SHP77 (cell line): ENCODE measurements at regions not wholly inside any gene's neighbourhood (a gene's known extent, or its start where the extent isn't known, plus 50 kb on each side); places are given as distances from the start of the nearest gene placed in this dataset.
"Not testable (repeated sequence)": the region's sequence is repeated elsewhere in the genome, so short reads cannot be mapped to it uniquely, and the experiment has no call there.

Experiments
- DNase-seq, 2 experiments: peaks; one replicate each; lab custom pipeline; 2025; lab: John Stamatoyannopoulos, UW

DNA sequence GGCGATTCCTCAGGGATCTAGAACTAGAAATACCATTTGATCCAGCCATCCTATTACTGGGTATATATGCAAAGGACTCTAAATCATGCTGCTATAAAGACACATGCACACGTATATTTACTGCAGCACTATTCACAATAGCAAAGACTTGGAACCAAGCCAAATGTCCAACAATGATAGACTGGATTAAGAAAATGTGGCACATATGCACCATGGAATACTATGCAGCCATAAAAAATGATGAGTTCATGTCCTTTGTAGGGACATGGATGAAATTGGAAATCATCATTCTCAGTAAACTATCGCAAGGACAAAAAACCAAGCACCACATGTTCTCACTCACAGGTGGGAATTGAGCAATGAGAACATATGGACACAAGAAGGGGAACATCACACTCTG, 93.1 kb upstream of the NT5E start:
- DNase-seq = not testable (repeated sequence)

DNA sequence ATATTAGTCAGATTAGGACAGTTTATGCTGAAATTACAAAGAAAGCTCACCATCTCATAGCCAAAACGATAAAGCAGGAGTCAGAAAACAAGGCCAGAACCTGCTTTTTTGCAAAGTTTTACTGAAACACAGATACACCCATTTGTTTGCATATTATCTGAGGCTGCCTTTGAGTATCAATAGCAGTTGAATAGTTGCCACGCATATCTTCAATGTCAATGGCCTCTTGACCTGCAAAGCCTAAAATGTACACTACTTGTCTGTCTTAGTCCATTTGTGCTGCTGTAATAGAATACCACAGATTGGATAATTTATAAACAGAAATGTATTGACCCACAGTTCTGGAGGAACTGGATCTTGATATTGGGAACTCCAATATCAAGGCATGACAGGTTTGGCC, 94.1 kb upstream of the NT5E start:
- DNase-seq = no peak

DNA sequence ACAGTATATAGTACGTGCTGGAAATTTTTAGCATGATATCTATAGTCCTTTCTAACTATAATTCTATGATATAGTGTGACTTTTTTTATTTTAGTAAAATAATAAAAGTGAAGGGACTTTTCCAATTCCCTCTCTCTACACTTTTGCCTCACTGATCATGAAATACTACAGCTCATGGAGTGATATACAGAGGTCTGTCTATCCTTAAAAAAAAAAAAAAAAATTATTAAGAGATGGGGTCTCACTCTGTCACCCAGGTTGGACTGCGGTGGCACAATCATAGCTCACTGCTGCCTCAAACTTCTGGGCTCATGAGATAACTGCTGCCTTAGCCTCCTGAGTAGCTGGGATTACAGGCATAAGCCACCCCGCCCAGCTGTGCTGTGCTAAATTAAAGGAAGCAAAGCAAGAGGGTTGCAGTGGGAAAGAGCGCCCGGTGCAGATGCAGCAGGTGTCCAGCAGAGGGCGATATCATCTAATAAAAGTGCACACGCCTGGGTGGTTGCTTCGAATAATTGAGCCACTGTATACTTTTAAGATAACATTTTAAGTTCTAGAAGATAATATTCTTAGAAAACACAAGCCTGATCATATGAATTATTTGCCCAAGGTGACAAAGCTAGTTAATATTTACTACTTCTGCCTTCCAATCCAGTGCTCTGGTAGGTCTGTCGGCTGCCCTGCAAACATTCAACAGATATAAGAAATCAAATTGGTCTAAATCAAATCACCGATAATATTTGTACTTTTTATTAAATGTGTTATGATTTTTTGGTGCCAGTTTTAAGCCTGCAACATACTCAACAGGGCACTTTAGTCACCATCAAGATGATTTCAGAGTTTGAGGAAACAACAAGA, 94.9 kb upstream of the NT5E start:
- DNase-seq = peak; percentile 20 to 56

DNA sequence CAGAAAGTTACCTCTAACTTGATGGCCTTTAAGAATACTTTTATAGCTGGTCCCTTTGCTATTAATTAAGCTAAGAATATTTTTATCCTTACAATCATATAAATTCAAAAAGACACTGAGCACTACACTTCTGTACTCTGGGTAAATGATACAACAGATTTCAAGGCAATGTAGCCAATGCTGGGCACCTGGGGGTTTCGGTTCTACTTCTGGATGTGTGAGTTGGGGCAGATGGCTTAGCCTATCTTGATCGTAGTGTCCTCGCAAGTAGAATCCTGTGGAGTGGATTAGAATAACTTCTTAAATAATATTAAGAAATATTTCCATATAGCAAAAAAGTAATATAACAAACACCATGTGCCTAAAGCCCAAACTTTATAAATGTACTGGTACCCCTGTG, 96.9 kb upstream of the NT5E start:
- no peak for DNase-seq

DNA sequence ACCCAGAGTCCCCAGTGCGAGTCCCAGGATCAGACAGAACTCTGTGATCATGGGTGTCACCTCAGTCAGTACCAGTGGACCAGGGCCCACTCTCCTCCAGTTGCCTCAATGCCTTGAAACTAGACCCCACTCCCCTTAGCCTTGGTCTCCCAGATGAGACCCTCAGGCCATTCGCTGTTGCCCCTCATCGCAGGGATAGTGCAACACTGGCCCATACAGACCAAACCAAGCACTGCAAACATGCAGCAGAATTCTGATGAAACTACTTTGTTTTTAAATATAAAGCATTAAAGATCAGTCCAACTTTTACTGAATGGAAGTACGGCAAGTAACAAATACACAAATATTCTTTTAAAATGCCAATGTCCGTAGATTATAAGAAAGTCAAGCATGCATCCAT, 101.2 kb upstream of the NT5E start:
- no peak for DNase-seq

DNA sequence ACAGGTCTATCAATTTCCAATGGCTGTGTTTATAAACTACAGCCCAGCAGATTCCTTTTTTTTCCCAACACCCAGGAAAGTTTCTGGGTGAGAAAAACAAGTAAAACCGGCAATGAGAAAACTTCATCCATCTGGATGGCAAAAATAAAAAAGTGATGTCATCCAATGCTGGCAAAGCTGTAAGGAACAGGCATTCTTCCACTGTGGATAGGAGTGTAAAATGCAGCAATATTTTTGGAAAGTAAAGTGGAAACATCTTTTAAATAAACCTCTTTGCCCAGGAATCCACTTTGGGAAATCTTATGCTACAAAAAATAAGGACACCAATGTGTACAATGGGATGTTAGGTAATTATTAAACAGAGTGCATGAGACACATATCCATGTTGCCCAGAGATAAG, 102.1 kb upstream of the NT5E start:
- no peak for DNase-seq

DNA sequence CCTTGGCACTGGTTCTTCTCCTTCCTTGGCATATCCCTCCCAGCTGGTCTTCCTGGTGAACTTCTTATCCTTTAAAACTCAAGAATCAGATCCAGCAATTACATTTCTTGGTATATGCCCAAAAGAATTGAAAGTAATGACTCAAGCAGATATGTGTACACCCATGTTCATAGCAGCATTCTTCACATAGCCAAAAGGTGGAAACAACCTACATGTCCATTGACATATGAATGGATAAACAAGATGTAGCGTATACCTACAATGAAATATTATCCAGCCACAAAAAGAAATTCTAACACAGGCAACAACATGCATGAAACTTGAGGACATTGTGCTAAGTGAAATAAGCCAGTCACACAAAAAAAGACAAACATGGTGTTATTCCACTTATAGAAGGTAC, 103.7 kb upstream of the NT5E start:
- no peak for DNase-seq

DNA sequence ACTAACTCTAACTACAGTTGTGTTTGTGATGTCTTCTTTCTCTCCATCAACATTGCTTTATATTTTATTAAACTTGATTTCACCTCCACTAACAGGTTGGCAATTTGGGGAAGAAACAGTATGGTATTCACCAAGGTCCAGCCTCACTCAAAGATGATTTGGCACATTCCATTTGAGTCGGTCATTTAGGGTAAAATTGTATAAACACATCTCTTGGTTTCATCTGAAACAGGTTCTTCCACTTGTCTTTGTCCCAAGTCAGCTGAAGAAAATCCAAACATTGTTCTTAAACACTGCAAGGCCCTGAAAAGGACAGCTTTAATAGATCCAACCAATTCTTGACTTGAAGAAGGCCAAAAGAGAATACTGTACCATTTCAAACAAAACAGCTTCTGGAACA, 104.9 kb upstream of the NT5E start:
- DNase-seq = no peak

DNA sequence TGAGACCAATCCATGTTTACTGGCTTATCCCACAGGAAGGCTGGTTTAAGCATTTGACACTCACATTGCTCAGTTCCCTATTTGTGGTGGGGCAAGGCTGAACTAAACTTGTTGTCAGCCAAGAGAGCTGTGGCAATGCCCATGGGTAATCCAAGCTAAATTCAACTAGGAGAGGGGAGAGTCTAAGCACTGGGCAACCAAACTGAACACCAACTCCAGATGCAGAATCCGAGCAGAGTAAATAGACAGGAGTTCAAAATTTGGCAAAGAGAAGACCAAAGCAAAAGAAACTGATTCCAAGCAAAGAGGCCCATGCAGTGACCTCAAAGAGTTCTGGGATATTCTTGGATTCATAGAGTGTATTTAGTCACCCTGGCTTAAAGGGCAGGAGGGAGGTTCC, 106.5 kb upstream of the NT5E start:
- DNase-seq = no peak

DNA sequence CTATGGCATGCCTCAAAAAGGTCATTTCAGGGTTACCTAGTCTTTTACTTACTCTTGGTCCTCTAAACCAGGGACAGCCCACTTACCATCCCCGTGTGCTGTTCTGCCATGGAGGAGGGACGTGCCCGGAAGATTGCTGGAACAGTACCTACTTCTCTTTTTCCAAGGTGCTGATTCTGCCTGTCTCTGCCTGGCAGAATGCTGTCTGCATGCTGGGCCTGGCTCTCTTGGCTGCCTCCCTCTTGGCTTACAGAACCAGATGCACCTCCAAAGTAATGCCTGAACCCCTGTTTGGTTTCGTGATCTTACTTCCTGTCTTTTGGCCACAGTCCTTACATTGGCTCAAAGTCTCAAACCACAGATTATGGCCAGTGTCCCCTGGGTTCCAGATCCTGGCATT, 120.7 kb upstream of the NT5E start:
- no peak for DNase-seq

DNA sequence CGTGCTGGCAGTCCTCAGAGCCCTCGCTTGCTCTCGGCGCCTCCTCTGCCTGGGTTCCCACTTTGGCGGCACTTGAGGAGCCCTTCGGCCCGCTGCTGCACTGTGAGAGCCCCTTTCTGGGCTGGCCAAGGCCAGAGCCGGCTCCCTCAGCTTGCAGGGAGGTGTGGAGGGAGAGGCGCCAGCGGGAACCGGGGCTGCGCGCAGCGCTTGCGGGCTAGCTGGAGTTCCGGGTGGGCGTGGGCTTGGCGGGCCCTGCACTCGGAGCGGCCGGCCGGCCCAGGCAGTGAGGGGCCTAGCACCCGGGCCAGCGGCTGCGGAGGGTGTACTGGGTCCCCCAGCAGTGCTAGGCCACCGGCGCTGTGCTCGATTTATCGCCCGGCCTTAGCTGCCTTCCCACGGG, 124.1 kb upstream of the NT5E start:
- DNase-seq = not testable (repeated sequence)

DNA sequence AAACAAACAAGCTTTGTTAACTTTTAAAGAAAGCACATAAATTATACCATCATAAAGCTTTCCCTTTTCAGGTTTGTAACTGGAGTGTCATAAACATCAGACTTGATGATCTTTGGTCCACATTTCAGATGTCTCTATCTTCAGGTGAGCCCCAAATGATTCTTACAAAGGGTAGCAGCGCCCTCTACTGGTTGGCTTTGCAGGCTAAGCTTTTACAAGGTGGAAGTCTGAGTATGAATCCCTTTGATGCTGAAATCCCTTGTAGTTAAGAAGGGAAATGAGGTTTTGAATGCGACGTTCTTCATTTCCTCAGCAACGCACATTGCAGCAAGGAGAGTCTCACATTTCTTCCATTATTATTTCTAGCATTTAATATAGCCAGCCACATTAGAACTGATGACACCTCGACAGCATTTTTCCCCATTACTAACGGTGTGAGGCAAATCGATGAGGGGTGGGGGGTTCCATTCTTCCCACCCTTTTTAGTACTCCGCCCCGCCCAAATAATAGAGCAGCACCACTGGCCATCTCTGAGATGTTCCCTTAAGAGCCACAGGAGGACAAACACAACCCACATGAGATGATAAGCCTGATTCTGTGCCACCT, 126.3 kb upstream of the NT5E start:
- peak; percentile 66 to 70 for DNase-seq

DNA sequence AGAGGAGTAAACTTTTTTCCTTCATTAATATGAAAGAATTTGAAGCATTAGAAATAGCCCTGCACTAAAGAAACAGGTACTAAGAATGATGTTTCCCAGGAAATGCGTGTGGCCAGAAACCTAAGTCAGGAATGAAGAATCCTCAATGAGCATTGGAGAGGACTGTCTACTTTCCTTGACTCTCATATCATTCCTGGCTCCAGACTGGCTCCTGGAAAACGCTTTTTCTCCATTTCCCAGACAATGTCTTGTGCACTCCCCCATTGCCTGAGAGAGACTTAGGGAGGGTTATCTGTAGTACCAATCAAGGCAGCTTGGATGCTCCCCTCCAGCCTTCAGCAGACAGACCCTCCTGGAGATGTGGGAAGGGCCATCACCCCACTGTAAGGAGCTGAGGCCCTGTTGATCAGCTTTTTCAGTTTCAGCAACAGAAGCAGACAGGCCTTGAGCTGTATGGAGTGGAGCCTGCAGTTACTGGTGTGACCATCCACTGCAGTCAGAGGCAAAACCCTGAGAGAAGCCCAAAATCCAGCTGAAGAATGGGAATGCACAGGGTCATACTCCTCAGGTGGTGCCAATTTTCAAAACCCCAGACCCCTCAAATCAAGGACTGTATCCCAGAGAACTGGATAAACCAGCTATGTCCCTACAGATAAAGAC, 127.3 kb upstream of the NT5E start:
- no peak for DNase-seq

DNA sequence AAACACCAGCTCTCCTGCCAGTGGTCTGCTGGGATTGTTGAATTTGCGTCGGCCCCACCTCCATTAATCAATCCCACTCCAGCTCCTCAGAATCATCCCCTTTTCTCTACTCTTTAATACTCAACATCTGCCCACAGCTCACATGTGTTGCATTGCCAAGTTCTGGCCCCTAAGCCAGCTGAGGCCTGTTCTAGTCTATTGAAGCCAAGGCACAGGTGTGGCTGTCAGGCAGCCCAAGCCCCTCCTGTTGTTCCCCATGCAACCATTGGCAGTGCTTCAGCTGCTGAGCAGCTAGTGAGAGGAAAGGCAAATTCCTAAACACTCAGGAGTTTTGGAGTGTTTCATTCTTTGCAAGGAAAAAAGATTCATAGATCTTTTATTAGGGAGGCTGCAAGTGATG, 128.0 kb upstream of the NT5E start:
- no peak for DNase-seq

DNA sequence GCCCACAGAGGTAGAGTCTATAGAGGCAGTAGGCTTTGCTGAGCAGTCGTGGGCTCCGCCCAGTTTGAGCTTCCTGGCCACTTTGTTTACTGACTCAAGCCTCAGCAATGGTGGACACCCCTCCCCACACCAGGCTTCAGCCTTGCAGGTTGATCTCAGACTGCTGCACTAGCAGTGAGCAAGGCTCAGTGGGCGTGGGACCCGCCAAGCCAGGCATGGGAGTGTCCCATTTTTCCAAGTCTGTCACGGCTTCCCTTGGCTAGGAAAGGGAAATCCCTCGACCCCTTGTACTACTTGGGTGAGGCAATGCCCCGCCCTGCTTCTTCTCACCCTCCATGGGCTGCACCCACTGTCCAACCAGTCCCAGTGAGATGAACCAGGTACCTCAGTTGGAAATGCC, 135.3 kb upstream of the NT5E start:
- DNase-seq = no peak

DNA sequence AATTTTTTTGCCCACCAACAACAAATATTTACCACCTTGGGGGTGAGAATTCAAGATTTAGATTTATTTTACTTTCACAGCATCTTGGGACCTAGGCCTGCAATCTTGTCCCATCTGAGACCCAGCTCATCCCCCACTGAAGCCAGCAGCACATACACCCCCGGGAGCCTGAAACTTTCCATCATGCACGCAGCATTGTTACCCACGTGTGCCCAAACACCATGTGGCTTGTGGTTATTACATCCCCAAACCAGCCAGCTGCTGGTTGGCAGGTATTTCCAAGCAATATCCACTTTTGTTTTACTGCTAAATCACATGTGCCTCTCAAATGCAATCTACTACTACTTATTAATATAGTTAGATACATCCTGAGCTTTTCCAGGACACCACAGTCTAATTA, 149.3 kb upstream of the NT5E start:
- DNase-seq = no peak

DNA sequence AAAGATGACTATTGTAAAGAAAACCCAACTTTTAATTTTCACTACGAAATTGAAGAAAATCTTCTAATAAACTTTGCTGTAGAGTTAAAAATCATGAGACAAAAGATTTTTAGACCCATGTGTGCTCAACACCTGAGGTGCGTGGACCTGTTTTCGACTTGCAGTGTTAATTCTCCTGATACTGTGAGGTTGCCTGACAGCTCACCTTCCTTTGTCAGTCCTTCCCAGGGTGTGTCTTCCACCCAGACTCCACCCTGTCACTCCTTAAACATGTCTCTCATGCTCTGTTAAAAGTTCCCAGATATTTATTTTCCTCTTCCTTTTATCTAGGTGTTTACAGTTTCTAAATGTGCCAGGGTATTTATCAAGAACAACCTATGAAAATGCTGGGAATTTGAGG, 151.3 kb upstream of the NT5E start:
- no peak for DNase-seq

DNA sequence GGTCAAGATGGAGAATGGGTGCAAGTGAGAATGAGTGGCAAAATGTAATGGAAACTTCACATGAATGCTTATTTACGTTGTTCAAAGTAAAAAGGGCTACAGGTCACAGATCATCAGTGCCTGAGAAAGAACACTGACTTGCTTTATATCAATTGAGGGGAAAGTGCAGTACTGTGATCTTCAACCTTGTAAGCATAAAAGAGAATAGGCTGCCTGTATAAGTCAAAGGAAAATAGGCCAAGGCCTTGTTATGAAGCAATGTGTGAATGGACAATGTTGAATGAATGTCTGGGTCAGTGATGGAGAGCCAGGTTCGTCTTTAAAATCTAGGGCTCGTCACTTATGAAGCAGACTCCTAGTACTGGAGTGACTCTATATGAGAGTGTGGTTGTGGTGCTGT, 158.6 kb upstream of the NT5E start:
- no peak for DNase-seq

DNA sequence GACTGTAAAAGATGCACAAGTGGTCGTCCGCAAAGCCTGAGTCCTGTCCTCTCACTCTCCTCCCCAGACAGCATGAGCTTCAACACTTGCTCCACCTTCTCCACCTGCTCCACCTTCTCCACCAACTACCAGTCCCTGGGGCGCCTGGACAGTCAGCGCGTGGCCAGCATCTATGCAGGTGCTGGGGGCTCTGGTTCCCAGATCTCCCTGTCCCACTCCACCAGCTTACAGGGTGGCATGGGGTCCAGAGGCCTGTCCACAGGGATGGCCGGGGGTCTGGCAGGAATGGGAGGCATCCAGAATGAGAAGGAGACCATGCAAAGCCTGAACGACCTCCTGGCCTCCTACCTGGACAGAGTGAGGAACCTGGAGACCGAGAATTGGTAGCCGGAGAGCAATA, 162.2 kb upstream of the NT5E start:
- no peak for DNase-seq

DNA sequence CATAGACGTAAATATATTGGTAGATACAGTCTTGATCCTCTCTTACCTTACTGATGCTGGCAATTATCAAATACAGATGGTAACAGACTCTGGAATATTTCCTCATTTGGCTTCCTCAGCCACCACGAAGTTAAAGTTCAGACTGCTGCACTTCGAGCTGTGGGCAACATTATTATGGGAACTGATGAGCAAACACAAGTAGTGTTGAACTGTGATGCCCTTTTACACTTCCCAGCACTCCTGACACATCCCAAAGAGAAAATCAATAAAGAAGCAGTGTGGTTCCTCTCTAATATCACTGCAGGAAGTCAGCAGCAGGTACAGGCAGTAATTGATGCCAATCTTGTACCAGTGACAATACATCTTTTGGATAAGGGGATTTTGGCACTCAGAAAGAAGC, 162.7 kb upstream of the NT5E start:
- DNase-seq = no peak

DNA sequence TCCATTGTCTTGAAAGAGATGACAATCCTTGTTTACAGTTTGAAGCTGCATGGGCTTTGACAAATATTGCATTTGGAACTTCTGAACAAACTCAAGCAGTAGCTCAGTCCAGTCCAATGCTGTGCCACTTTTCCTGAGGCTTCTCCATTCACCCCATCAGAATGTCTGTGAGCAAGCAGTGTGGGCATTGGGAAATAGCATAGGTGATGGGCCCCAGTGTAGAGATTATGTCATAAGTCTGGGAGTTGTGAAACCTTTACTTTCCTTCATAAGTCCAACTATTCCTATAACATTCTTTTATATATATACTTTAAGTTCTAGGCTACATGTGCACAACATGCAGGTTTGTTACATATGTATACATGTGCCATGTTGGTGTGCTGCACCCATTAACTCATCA, 163.4 kb upstream of the NT5E start:
- DNase-seq = not testable (repeated sequence)

DNA sequence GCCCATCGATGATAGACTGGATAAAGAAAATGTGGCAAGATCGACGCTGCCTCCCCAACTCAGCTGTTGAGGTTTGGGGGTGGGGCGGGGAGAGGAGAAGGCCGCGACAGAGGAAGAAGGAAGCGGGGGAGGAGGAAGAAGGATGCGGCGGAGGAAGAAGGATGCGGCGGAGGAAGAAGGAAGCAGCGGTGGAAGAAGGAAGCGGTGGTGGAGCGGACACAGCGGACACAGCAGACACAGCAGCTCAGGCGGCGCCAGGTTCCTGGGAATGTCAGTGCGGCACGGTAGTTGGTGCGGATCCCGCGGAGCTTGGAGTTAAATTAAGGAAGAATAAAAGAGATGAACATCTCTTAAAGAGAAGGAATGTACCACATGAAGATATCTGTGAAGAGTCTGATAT, 163.9 kb upstream of the NT5E start:
- DNase-seq = no peak

DNA sequence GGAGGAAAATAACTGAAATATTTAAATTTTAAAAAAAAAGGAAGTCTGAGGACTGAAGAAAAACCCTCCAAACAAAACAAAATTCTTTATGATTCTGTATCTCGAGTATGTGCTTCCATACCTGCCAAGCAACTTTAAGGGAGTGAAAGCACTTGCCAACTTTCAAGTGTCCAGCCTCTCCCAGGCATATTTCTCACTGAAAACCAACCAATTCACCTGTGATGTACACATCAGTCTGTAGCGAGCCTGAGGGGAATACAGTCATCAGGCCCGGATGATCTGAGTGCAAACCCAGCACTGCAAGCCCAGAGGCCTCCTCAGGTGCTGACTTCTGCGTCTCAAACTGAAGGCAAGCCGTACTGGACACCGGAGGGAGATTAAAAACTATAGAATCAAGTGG, 164.8 kb upstream of the NT5E start:
- DNase-seq = no peak
